ENCODE measurements at regions not wholly inside any gene's neighbourhood (a gene's known extent, or its start where the extent isn't known, plus 50 kb on each side); places are given as distances from the start of the nearest gene placed in this dataset.
"Not testable (repeated sequence)": the region's sequence is repeated elsewhere in the genome, so short reads cannot be mapped to it uniquely, and the experiment has no call there.

DNA sequence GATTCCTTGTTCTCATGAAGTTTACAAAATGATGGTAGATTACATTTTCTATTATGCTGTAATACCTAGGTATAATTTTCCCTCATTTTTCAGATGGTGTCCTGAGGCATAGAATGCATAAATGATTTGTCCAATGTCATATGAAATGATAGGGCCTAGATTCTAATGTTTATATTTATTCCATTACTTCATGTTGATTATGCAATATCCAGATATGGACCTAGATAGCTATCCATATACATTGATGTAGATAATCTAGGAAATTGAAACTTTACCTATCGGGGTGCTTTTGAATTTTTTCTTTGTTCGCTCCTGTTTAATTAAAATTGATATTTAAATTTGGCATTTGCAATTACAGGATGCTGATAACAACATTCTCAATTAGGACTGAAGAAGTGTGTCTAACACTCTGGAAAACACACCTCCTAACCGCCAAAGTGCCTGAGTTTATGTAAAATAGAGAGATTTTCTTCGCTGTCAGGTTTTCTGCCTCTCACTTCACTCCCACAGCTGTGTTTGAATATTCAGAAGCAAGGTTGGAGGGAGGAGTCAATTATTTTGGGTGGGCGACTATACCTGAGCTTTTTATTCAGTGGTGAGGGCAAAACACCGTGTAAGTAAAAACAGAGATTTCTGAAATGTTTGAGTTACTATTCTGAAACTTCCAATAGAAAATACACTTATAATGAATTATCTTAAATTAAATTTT, 164.4 kb upstream of the ATP2B1 start:
- TF ChIP-seq, protein P1, sequence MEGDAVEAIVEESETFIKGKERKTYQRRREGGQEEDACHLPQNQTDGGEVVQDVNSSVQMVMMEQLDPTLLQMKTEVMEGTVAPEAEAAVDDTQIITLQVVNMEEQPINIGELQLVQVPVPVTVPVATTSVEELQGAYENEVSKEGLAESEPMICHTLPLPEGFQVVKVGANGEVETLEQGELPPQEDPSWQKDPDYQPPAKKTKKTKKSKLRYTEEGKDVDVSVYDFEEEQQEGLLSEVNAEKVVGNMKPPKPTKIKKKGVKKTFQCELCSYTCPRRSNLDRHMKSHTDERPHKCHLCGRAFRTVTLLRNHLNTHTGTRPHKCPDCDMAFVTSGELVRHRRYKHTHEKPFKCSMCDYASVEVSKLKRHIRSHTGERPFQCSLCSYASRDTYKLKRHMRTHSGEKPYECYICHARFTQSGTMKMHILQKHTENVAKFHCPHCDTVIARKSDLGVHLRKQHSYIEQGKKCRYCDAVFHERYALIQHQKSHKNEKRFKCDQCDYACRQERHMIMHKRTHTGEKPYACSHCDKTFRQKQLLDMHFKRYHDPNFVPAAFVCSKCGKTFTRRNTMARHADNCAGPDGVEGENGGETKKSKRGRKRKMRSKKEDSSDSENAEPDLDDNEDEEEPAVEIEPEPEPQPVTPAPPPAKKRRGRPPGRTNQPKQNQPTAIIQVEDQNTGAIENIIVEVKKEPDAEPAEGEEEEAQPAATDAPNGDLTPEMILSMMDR (conservative IDR thresholded peaks at IDR 0.05): no peak
- H3K27ac ChIP-seq: no peak overlapping the region

DNA sequence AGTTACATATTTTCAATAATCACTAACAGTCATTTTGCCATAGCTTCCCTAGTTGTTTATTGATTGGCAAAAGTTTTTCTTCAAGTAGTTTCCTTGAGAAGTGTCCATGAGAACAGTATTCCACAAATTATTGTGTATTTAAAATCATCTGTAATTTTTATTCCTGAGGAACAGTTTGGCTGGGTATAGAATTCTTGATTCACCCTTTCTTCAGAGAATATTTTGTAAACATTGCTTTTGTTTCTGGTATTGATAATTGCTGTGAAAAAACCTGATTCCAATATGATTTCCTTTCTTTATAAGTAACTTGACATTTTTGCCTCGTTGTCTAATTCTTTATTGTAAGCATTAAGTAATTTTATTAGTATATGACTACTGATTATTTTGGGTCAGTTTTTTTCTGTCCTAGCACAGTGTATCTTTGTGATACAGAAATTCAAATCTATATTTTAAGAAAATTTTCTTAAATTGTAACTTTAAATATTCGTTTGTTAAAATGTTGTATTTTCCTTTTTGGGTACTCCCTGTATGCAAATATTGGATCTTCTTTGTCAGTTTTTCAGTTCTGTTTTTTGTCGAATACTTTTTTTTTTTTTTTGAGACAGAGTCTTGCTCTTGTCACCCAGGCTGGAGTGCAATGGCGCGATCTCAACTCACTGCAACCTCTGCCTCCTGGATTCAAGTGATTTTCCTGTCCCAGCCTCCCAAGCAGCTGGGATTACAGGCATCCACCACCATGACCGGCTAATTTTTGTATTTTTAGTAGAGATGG, 162.0 kb upstream of the ATP2B1 start:
- no peak overlapping the region for H3K27ac ChIP-seq

DNA sequence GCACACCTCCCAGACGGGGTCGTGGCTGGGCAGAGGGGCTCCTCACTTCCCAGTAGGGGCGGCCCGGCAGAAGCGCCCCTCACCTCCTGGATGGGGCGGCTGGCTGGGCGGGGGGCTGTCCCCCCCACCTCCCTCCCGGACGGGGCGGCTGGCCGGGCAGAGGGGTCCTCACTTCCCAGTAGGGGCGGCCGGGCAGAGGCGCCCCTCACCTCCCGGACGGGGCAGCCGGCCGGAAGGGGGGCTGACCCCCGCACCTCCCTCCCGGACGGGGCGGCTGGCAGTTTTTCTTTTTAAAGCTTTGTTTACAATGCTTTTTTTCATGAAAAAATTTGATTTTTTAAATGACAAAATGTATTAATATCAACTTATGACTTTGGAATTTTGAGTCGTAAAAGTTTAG, 159.0 kb upstream of the ATP2B1 start:
- not testable (repeated sequence) for H3K27ac ChIP-seq

More for the DNA sequence above, 162.0 kb upstream of the ATP2B1 start:
- TF ChIP-seq, protein P1 (conservative IDR thresholded peaks at IDR 0.05): no peak

DNA sequence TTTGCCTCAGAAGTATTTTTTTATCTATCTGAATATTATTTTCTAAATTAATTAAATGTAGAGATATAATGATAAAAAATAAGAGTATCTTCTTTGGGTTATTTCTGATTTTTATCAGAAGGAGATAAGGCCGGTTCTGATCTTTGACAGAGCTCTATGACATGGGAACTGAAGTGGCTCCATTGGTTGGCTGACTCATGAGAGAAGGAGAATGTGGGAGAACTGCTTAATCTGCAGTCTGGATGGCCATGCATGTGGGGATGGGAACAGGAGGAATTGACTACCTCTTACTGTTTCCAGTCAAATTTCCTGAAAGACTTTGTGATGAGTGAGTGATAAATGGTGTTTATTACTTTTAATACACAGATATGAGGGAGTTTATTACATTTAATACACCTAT, 155.8 kb upstream of the ATP2B1 start:
- TF ChIP-seq, protein P1 (conservative IDR thresholded peaks at IDR 0.05): no peak
- H3K27ac ChIP-seq: peak overlapping the region; percentile 74; the same call in 1 of the 2 replicates

DNA sequence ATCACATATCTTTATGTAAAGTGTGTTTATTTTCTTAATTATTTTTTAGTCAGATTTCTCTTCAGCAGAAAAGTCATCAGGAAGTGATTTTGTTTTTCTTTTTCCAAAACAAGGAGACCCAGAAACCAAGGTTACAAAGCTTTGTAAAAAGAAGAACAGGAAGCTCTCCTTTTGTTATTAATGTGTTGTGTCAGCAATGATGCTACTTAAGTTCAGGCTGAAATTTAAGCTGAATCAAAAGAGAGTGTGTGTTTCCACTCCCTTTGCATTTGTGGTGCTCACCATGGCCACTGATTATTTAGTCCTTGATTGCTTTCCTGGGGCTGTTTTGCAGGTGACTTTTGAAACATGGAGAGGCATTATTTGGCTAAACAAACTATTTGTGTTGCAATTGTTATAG, 155.3 kb upstream of the ATP2B1 start:
- peak overlapping the region; percentile 74 for H3K27ac ChIP-seq
- TF ChIP-seq, protein P1 (conservative IDR thresholded peaks at IDR 0.05): no peak

DNA sequence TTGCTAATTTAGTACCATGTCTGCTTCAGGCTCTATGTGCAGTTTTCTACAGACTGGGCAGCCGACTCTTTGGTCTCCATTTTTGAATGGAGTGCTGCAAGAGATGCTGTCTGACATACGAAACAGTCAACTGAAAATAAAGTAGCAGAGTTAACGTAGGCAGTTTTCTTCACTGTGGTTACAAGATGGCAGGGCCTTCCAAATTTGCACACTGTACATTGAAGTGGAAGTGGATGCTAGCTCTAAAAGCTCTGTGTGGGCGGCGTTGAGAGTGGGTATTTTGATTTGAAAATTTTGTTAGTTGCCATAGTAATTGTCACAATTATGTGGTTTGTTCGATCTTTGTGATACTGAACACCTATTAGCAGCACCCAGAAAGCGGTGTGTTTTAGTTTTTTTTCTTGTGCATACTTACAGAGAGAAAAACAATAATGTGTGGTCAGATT, 154.9 kb upstream of the ATP2B1 start:
- TF ChIP-seq, protein P1 (conservative IDR thresholded peaks at IDR 0.05): no peak

DNA sequence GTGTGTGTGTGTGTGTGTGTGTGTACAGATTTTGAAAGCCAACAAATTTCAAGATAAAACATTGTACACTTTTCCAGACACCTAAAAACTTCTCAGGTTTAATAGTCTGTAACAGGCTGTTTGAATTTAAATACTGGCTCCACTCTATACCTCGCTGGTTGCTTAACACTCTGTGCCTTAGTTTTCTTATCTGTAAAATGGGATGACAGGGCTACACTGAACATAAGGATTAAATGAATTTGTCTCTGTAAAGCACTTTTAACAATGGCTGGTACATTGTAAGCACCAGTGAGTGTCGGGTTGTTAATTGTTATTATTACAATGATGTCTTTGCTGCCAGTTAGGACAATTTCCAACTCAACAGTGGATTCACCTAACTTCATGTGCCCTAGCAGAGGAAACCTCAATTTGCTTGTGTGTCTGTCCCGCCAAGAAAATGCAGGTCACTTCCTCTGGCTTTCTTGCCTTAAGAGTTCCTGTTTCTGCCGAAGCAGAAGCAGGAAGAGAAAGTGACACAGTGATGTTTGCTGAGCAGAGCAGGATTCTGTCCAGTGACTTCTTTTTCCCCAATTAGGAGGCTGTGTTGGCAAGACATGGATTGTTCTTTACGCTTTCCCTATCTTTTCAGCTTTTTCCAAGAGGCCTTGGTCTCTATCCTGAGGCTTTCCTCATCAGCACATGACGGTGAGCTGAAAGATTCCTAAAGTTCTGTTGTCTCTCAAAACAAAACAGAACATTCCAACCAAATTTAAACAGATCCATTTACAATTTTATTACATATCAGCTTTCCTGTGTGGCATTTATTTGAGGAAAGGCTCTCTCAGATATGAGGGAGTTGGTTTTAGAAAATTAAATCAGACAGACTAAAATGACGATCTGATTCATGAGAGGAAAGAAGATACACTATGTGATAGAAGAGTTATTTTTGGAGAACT, 154.1 kb upstream of the ATP2B1 start:
- TF ChIP-seq, protein P1 (conservative IDR thresholded peaks at IDR 0.05): no peak
- H3K27ac ChIP-seq: peak overlapping the region; percentile 74

More for the DNA sequence above, 154.9 kb upstream of the ATP2B1 start:
- H3K27ac ChIP-seq: peak overlapping the region; percentile 74

All from VCaP (cell line).